A549 (cell line): ENCODE measurements at regions not wholly inside any gene's neighbourhood (a gene's known extent, or its start where the extent isn't known, plus 50 kb on each side); places are given as distances from the start of the nearest gene placed in this dataset.

Experiments
- BHLHE40 ChIP-seq: IDR thresholded peaks from 2 replicates; pipeline ENCODE4 v1.6.1; 2012; ENCODE audit warnings: low read depth, low read length, inconsistent platforms
- CBX2 ChIP-seq: fragments of 200-600 bp; sonication (generic); IDR thresholded peaks from 2 replicates; pipeline ENCODE4 v1.6.1; 2016; ENCODE audit warnings: low read depth, mild to moderate bottlenecking, borderline replicate concordance
- CHD2 ChIP-seq: fragments of 150-350 bp; IDR thresholded peaks from 2 replicates; pipeline ENCODE4 v1.6.1; 2014; ENCODE audit warnings: low read length; ENCODE audit not compliant: partially characterized antibody
- EHF ChIP-seq: fragments of 250-450 bp; sonication (Bioruptor Pico); IDR thresholded peaks from 2 replicates; pipeline ENCODE4 v1.5.0; 2020; ENCODE audit warnings: mild to moderate bottlenecking
- EP300 ChIP-seq, 2 experiments: fragments of >200 bp; sonication (Bioruptor Twin); formaldehyde crosslinking; IDR thresholded peaks; 2 replicates in 1 of 2; 3 replicates in 1 of 2; pipeline ENCODE4 v1.6.1; 2016 to 2017
- ESRRA ChIP-seq: fragments of 150-350 bp; IDR thresholded peaks from 2 replicates; pipeline ENCODE4 v1.6.1; 2014; ENCODE audit warnings: mild to moderate bottlenecking, low read length, borderline replicate concordance
- HEYL ChIP-seq: fragments of 250-450 bp; sonication (Bioruptor Pico); IDR thresholded peaks from 2 replicates; pipeline ENCODE4 v1.8.0; 2021; ENCODE audit warnings: mild to moderate bottlenecking, moderate library complexity
- PHF8 ChIP-seq: fragments of 200-600 bp; sonication (generic); IDR thresholded peaks from 2 replicates; pipeline ENCODE4 v1.6.1; 2016; ENCODE audit warnings: low read depth, mild to moderate bottlenecking, antibody characterized with exemption, moderate library complexity, borderline replicate concordance
- POLR2A ChIP-seq: IDR thresholded peaks from 2 replicates; pipeline ENCODE4 v1.6.1; 2012; ENCODE audit warnings: mild to moderate bottlenecking, low read length
- RCOR1 ChIP-seq: fragments of 150-350 bp; IDR thresholded peaks from 2 replicates; pipeline ENCODE4 v1.6.1; 2014; ENCODE audit warnings: antibody characterized with exemption, low read length, low read depth
- ZC3H11A ChIP-seq: fragments of 450-650 bp; IDR thresholded peaks from 2 replicates; pipeline ENCODE4 v1.6.1; 2014; ENCODE audit warnings: antibody characterized with exemption, mild to moderate bottlenecking
- ZNF302 ChIP-seq: fragments of 250-450 bp; sonication (Bioruptor Pico); IDR thresholded peaks from 2 replicates; pipeline ENCODE4 v1.9.0; 2021; ENCODE audit warnings: inconsistent platforms, mild to moderate bottlenecking, moderate library complexity
- TF ChIP-seq, protein P1 (sequence below): fragments of >200 bp; sonication (Bioruptor Twin); formaldehyde crosslinking; IDR thresholded peaks from 3 replicates; pipeline ENCODE4 v1.5.1; 2016
- TF ChIP-seq, protein P2 (sequence below): fragments of 450-650 bp; IDR thresholded peaks from 2 replicates; pipeline ENCODE4 v1.6.1; 2014; ENCODE audit warnings: antibody characterized with exemption

DNA sequence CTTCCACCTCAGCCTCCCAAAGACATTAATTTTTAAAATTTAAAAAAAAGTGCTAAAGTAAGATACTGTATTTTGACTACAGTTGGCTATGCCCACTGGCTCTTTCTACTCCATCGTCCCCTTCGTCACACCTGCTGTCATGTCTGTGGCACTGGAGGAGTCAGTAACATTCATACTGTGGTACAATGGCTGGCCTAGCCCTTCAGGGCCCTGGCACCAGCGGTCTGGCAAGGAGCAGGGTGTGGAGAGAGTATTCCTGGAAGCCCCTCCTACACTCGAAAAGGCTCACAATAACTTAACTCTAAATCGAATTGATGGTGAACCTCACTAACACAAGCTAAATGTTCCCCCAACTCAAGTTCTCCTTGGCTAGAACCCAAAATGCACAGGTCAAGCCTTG, 89.7 kb upstream of the RASGRF1 start:
- no peak for TF ChIP-seq HEYL (CRISPR knock-in tag)
- TF ChIP-seq, protein P1, sequence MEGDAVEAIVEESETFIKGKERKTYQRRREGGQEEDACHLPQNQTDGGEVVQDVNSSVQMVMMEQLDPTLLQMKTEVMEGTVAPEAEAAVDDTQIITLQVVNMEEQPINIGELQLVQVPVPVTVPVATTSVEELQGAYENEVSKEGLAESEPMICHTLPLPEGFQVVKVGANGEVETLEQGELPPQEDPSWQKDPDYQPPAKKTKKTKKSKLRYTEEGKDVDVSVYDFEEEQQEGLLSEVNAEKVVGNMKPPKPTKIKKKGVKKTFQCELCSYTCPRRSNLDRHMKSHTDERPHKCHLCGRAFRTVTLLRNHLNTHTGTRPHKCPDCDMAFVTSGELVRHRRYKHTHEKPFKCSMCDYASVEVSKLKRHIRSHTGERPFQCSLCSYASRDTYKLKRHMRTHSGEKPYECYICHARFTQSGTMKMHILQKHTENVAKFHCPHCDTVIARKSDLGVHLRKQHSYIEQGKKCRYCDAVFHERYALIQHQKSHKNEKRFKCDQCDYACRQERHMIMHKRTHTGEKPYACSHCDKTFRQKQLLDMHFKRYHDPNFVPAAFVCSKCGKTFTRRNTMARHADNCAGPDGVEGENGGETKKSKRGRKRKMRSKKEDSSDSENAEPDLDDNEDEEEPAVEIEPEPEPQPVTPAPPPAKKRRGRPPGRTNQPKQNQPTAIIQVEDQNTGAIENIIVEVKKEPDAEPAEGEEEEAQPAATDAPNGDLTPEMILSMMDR: no peak
- no peak for TF ChIP-seq ZNF302 (CRISPR knock-in tag)
- no peak for TF ChIP-seq ESRRA
- no peak for TF ChIP-seq EP300 (IDR thresholded peaks at IDR 0.05)
- no peak for TF ChIP-seq POLR2A
- TF ChIP-seq EHF (CRISPR knock-in tag): no peak
- TF ChIP-seq ZC3H11A: no peak
- no peak for TF ChIP-seq PHF8
- TF ChIP-seq, protein P2, sequence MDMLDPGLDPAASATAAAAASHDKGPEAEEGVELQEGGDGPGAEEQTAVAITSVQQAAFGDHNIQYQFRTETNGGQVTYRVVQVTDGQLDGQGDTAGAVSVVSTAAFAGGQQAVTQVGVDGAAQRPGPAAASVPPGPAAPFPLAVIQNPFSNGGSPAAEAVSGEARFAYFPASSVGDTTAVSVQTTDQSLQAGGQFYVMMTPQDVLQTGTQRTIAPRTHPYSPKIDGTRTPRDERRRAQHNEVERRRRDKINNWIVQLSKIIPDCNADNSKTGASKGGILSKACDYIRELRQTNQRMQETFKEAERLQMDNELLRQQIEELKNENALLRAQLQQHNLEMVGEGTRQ: no peak
- TF ChIP-seq RCOR1: no peak
- TF ChIP-seq BHLHE40: no peak
- no peak for TF ChIP-seq CBX2
- TF ChIP-seq CHD2: no peak
